HG03565 (cell line): ENCODE measurements at regions not wholly inside any gene's neighbourhood (a gene's known extent, or its start where the extent isn't known, plus 50 kb on each side); places are given as distances from the start of the nearest gene placed in this dataset.

ENCODE experiments used
- ATAC-seq: cut with Tn5 transposase; IDR thresholded peaks from one replicate; pipeline ENCODE4 v1.9.1; 2021; ENCODE audit warnings: mild to moderate bottlenecking, moderate library complexity; ENCODE audit not compliant: unreplicated experiment

GRCh38 chr3:193978030-193978429, 157.9 kb upstream of the HES1 start:
- ATAC-seq = no peak

- ATAC-seq = no peak
Measured at GRCh38 chr3:193978486-193978885, 157.5 kb upstream of the HES1 start.

GRCh38 chr3:193980326-193980725, 155.6 kb upstream of the HES1 start:
- no peak for ATAC-seq

- no peak for ATAC-seq
Measured at GRCh38 chr3:193980905-193981304, 155.0 kb upstream of the HES1 start.

- no peak for ATAC-seq
Measured at GRCh38 chr3:193981504-193981903, 154.4 kb upstream of the HES1 start.

- ATAC-seq = no peak
Measured at GRCh38 chr3:193982258-193982659, 153.7 kb upstream of the HES1 start.

GRCh38 chr3:193983846-193984818, 151.8 kb upstream of the HES1 start:
- ATAC-seq = no peak

GRCh38 chr3:193984876-193985275, 151.1 kb upstream of the HES1 start:
- ATAC-seq = no peak

- no peak for ATAC-seq
Measured at GRCh38 chr3:193987186-193987585, 148.8 kb upstream of the HES1 start.

GRCh38 chr3:193989186-193989585, 146.8 kb upstream of the HES1 start:
- no peak for ATAC-seq

GRCh38 chr3:193991666-193992424, 144.1 kb upstream of the HES1 start:
- no peak for ATAC-seq

GRCh38 chr3:193992425-193993037, 143.4 kb upstream of the HES1 start:
- no peak for ATAC-seq

- ATAC-seq = no peak
Measured at GRCh38 chr3:193996221-193996620, 139.7 kb upstream of the HES1 start.

- no peak for ATAC-seq
Measured at GRCh38 chr3:193996641-193997089, 139.3 kb upstream of the HES1 start.

- no peak for ATAC-seq
Measured at GRCh38 chr3:193997228-193998122, 138.5 kb upstream of the HES1 start.

GRCh38 chr3:193998123-193998448, 137.9 kb upstream of the HES1 start:
- ATAC-seq = no peak

GRCh38 chr3:193998628-193999195, 137.2 kb upstream of the HES1 start:
- no peak for ATAC-seq

GRCh38 chr3:194000100-194000499, 135.8 kb upstream of the HES1 start:
- no peak for ATAC-seq

- ATAC-seq = no peak
Measured at GRCh38 chr3:194000712-194001111, 135.2 kb upstream of the HES1 start.
